Brain microvascular endothelial cell (primary cell): ENCODE measurements at regions not wholly inside any gene's neighbourhood (a gene's known extent, or its start where the extent isn't known, plus 50 kb on each side); places are given as distances from the start of the nearest gene placed in this dataset.

ENCODE experiments used
- DNase-seq: peaks from one replicate; pipeline ENCODE4 v3.0.0-alpha.2; 2020
- H3K27ac ChIP-seq: fragments of 250-450 bp; sonication (Bioruptor Pico); 2 replicates; pipeline ENCODE4 v1.5.1; 2020; ENCODE audit warnings: mild to moderate bottlenecking, moderate library complexity
- H3K27me3 ChIP-seq: fragments of 250-450 bp; sonication (Bioruptor Pico); replicated peaks from 2 replicates; pipeline ENCODE4 v1.5.1; 2020; ENCODE audit warnings: mild to moderate bottlenecking
- H3K36me3 ChIP-seq: fragments of 250-450 bp; sonication (Bioruptor Pico); replicated peaks from 2 replicates; pipeline ENCODE4 v1.5.1; 2020; ENCODE audit warnings: mild to moderate bottlenecking
- H3K4me3 ChIP-seq: 2 replicates; pipeline ENCODE4 v1.5.1; 2011; ENCODE audit warnings: low read depth, mild to moderate bottlenecking, control low read depth, low read length, moderate library complexity
- in situ Hi-C: cut with HindIII; loops from 2 replicates; pipeline ENCODE4 v1.10.0; 2017; ENCODE audit warnings: low sequenced_read_pairs, low pct_ligation_motif_present
- TF ChIP-seq, protein P1 (sequence below): IDR thresholded peaks from 2 replicates; pipeline ENCODE4 v1.5.1; 2011; ENCODE audit warnings: low read depth, mild to moderate bottlenecking, moderate library complexity, low read length, control low read depth, inconsistent platforms; ENCODE audit errors: missing control alignments

DNA sequence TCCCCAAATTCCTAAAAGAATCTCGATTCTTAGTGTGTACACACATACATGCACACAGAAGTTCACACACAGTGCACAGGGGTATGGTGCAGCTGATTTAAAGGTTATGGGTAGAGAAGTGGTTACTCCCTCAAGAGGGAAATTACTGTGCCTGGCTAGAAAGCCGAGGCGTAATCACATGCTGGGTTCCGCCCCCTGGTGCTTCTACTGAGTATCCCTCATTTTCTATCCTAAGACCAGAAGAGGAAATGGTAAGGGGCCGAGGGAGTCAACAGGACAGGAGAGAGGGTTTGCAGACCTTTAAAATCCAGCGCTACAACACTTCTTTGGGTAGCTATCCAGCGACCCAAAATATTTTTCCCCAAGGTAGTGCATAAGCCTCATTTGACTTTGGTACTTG is 147.3 kb upstream of the TMEM196 start:
- DNase-seq = no peak
- TF ChIP-seq, protein P1, sequence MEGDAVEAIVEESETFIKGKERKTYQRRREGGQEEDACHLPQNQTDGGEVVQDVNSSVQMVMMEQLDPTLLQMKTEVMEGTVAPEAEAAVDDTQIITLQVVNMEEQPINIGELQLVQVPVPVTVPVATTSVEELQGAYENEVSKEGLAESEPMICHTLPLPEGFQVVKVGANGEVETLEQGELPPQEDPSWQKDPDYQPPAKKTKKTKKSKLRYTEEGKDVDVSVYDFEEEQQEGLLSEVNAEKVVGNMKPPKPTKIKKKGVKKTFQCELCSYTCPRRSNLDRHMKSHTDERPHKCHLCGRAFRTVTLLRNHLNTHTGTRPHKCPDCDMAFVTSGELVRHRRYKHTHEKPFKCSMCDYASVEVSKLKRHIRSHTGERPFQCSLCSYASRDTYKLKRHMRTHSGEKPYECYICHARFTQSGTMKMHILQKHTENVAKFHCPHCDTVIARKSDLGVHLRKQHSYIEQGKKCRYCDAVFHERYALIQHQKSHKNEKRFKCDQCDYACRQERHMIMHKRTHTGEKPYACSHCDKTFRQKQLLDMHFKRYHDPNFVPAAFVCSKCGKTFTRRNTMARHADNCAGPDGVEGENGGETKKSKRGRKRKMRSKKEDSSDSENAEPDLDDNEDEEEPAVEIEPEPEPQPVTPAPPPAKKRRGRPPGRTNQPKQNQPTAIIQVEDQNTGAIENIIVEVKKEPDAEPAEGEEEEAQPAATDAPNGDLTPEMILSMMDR = no peak
- Histone ChIP-seq H3K27ac (peak overlapping the region; percentile 58), H3K27me3 (no peaks in the 10 kb centered on the region), H3K36me3 (no peaks in the 10 kb centered on the region), H3K4me3 (no peak overlapping the region)
- in situ Hi-C loops = no loop called here

DNA sequence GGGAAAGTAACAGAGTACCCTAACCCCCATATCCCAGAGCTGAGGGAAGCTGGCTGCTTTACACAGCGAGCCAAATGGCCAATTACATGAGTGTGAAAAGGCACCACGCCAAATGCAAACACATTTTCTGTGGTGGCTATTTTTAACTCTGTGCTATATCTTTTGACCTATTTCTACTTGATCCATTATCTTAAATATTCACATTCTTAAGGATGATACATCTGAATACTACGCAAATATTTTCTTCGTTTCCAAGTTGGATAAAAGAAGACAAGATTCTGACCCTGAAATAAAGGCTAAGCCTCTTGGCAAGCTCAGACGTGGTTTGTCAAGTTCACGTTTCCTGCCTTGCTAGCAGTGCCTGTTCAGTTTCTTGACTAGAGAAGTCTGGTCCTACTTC is 146.7 kb upstream of the TMEM196 start:
- DNase-seq = peak; percentile 79
- H3K27ac ChIP-seq = peak overlapping the region; percentile 80
- H3K4me3 ChIP-seq = no peak overlapping the region
- TF ChIP-seq, protein P1 = no peak
- no peaks in the 10 kb centered on the region for H3K36me3 ChIP-seq
- H3K27me3 ChIP-seq = no peaks in the 10 kb centered on the region
- in situ Hi-C loops = no loop called here

DNA sequence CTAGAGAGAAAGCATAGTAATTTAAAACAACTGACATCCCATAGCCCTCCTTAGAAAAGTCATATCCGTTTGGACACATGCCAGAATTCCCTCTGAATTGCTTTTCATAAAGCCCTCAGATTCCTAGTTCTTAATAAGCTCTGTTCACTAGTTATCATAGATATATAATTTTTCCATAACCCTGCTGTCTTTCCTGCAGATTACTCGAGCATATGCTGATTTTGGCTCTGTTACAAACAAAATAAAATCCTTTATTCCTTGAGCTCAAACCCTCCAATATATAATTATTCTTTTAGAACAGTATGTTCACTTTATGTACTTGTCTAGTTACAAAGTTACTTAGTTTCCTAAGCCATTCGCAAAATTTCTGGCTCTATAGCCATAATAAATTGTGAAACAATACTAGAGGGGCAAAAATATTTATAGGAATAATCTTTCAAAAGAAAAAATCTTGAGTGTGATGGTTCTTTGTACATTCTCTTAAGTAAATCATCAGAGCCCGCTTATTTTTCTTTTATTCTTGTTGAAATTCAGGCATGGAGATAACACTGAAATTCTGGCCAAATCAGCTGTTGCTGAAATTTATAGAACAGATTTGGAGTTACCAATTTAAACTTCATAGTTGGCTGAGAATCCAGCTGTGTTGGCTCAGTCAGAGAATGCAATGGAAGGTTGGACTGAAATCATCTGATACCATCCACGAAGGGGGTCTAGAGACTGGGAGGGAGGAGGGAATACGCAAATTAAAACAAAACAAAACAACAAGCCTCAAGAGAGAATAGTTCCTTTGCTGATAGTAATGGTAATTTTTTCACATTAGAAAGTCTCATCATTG is 146.1 kb upstream of the TMEM196 start:
- Histone ChIP-seq H3K4me3 (no peak overlapping the region), H3K27me3 (no peaks in the 10 kb centered on the region), H3K36me3 (no peaks in the 10 kb centered on the region), H3K27ac (peak overlapping the region; percentile 80)
- peak; percentile 33 for DNase-seq
- in situ Hi-C loops = no loop called here
- TF ChIP-seq, protein P1 = no peak

DNA sequence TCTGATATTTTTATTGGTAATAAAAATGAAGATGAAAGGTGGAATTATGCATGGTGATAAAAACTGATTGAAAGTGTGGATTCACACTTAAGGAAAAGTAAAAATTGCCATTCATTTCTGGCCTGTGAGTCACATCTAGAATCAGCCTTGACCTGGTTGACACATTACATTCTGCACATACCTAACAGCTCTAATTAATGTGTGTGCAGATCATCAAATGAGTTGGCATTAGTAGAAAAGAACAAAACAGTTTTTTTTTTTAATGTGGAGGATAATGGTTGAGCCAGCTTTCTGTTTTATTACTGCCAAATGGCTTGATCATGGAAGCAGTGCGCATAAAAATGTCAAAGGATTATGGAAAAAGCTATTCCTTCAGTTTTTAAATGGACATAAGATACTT is 142.6 kb upstream of the TMEM196 start:
- no peak for DNase-seq
- H3K36me3 ChIP-seq = no peaks in the 10 kb centered on the region
- TF ChIP-seq, protein P1 = no peak
- in situ Hi-C loops = no loop called here
- H3K4me3 ChIP-seq = no peak overlapping the region
- no peak overlapping the region for H3K27ac ChIP-seq
- no peaks in the 10 kb centered on the region for H3K27me3 ChIP-seq

DNA sequence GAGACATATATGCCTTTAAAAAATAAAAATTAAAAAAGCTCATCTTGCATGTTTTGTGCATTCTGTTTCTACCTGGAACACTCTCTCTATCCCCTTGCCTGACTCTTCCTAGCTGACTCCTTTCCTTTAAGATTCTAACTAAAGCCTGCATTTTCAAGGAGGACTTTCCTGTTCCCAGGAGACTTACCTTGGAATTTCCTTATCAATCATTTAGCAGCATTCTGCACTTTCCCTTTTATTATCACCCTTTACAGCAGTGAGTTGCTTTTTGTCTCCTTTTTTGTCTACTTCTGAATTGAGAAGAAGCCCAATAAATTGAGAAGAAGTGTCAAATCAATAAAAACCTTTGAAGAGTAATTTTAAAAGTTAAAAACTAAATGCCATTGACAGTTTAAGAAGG is 142.2 kb upstream of the TMEM196 start:
- in situ Hi-C loops = no loop called here
- Histone ChIP-seq H3K27ac (no peak overlapping the region), H3K36me3 (no peaks in the 10 kb centered on the region), H3K27me3 (no peaks in the 10 kb centered on the region), H3K4me3 (no peak overlapping the region)
- no peak for DNase-seq
- TF ChIP-seq, protein P1 = no peak

DNA sequence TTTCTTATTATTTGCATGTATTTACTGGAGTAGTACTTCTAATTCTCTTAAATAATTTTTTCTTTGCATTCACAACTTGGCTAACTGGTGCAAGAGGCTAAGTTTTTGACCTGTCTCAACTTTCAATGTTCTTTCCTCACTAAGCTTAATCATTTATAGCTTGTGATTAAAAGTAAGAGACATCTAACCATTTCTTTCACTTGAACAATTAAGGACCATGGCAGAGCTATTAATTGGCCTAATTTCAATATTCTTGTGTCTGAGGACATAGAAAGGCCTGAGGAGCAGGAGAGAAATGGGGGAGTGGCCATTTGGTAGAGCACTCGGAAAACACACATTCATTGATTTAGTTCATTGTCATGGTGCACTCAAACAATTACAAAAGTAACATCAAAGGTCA is 141.4 kb upstream of the TMEM196 start:
- H3K36me3 ChIP-seq = no peaks in the 10 kb centered on the region
- H3K27me3 ChIP-seq = no peaks in the 10 kb centered on the region
- TF ChIP-seq, protein P1 = no peak
- in situ Hi-C loops = no loop called here
- no peak overlapping the region for H3K27ac ChIP-seq
- no peak for DNase-seq
- no peak overlapping the region for H3K4me3 ChIP-seq
